ENCODE measurements at regions not wholly inside any gene's neighbourhood (a gene's known extent, or its start where the extent isn't known, plus 50 kb on each side); places are given as distances from the start of the nearest gene placed in this dataset.

DNA sequence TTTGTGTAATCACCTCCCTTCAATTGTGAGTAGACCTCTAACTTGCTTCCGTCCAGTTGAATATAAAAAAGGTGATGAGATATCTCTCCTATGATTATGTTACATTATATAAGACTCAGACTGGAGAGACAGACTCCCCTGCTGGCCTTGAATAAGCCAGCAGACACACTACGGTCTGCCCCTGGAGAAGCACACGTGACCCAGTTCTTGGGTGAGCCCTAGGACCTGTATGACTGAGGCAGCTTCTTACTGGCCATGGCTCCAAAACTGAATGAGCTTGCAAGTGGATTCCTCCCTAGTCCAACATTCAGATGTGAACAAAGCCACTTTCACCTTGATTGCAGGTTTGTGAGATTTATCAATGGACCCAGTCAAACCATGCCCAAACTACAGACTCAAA, 427.9 kb upstream of the DCN start:
- Mint-ChIP-seq H3K27ac (no peak overlapping the region), H3K27me3 (no peaks in the 10 kb centered on the region), H3K4me1 (ENCODE audit: low read depth) (no peaks in the 10 kb centered on the region), H3K9me3 (no peaks in the 10 kb centered on the region), H3K36me3 (ENCODE audit: low read depth) (no peaks in the 10 kb centered on the region), H3K4me3 (no peak overlapping the region)
- intact Hi-C loops (cut with micrococcal nuclease): no loop called here

DNA sequence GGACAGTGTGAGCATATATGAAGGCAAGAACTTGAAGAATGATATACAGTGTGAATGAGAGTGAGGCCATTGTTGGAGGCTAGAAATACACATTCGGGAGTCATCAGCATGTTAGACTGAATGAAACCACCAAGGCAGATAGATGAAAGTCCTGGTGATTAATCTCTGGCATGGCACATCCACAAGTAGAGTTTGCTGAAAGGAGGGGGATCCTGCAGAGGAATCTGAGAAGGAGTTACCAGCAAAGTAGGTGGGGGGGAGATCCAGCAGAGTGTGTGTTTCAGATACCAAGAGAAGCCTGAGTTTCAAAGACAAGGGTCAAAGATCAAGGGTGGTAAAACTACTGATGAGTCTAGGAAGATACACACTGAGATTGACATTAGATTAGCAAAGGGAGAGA, 426.7 kb upstream of the DCN start:
- intact Hi-C loops (cut with micrococcal nuclease): no loop called here
- Mint-ChIP-seq H3K4me1 (ENCODE audit: low read depth) (no peaks in the 10 kb centered on the region), H3K9me3 (no peaks in the 10 kb centered on the region), H3K27ac (no peak overlapping the region), H3K4me3 (no peak overlapping the region), H3K27me3 (no peaks in the 10 kb centered on the region), H3K36me3 (ENCODE audit: low read depth) (no peaks in the 10 kb centered on the region)

DNA sequence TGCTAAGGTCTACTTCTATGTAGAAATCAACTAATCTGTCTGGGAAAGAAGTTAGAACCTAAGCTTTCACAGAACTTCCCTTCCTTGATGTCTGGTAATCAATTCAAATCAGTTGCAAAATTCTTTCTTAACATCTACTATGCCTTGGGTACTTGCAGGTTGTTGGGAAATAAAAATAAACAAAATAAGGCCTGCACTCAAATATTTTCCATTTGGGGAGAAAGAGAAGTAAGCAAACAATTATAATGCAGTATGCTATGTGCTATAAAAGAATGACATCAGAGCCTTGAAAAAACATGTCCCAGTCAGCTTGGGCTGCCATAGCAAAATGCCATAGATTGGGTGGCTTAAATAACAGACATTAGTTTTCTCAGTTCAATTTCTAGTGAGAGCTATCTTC, 425.9 kb upstream of the DCN start:
- no peaks in the 10 kb centered on the region for H3K36me3 Mint-ChIP-seq (ENCODE audit: low read depth)
- H3K27me3 Mint-ChIP-seq: no peaks in the 10 kb centered on the region
- intact Hi-C loops (cut with micrococcal nuclease): no loop called here
- no peaks in the 10 kb centered on the region for H3K9me3 Mint-ChIP-seq
- H3K27ac Mint-ChIP-seq: no peak overlapping the region
- H3K4me1 Mint-ChIP-seq (ENCODE audit: low read depth): no peaks in the 10 kb centered on the region
- H3K4me3 Mint-ChIP-seq: no peak overlapping the region

GRCh38 chr12:91606662-91607377, 424.2 kb upstream of the DCN start:
- intact Hi-C loops (cut with micrococcal nuclease): no loop called here
- H3K4me3 Mint-ChIP-seq: no peak overlapping the region
- H3K9me3 Mint-ChIP-seq: no peaks in the 10 kb centered on the region

GRCh38 chr12:91604897-91605296, 422.3 kb upstream of the DCN start:
- no peaks in the 10 kb centered on the region for H3K36me3 Mint-ChIP-seq (ENCODE audit: low read depth)

More at GRCh38 chr12:91606662-91607377, 424.2 kb upstream of the DCN start:
- H3K4me1 Mint-ChIP-seq (ENCODE audit: low read depth): no peaks in the 10 kb centered on the region
- H3K27ac Mint-ChIP-seq: no peak overlapping the region
- H3K27me3 Mint-ChIP-seq: no peaks in the 10 kb centered on the region
- no peaks in the 10 kb centered on the region for H3K36me3 Mint-ChIP-seq (ENCODE audit: low read depth)

GRCh38 chr12:91603060-91603459, 420.4 kb upstream of the DCN start:
- Mint-ChIP-seq H3K27me3 (no peaks in the 10 kb centered on the region), H3K27ac (no peak overlapping the region), H3K4me3 (no peak overlapping the region), H3K4me1 (ENCODE audit: low read depth) (no peaks in the 10 kb centered on the region), H3K9me3 (peaks cover 17% of the 10 kb centered on the region), H3K36me3 (ENCODE audit: low read depth) (no peaks in the 10 kb centered on the region)
- intact Hi-C loops (cut with micrococcal nuclease): no loop called here

More at GRCh38 chr12:91604897-91605296, 422.3 kb upstream of the DCN start:
- Mint-ChIP-seq H3K4me1 (ENCODE audit: low read depth) (no peaks in the 10 kb centered on the region), H3K9me3 (peaks cover 8% of the 10 kb centered on the region), H3K27ac (no peak overlapping the region), H3K27me3 (no peaks in the 10 kb centered on the region), H3K4me3 (no peak overlapping the region)
- intact Hi-C loops (cut with micrococcal nuclease): no loop called here

GRCh38 chr12:91601054-91601453, 418.4 kb upstream of the DCN start:
- intact Hi-C loops (cut with micrococcal nuclease): no loop called here
- Mint-ChIP-seq H3K27ac (no peak overlapping the region), H3K36me3 (ENCODE audit: low read depth) (no peaks in the 10 kb centered on the region), H3K4me1 (ENCODE audit: low read depth) (no peaks in the 10 kb centered on the region), H3K9me3 (peaks cover 17% of the 10 kb centered on the region), H3K27me3 (no peaks in the 10 kb centered on the region), H3K4me3 (no peak overlapping the region)

DNA sequence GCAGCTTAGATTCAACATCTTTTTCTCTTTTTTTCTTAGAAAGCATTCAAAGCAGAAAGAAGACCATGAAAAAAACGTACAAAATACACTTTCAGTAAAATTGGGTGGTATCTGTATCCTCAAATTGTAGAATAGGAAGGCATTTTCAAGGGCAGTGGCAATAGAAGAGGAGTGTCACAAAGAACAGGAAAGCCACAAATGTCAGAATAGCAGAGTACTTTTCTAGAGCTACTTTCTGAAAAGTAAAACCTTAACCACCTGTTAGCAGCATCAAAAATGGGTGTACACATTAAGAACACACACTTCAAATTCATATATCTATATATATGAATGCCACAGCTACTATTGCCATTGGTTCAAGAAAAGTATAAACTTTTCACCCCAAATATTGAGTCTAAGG, 412.1 kb upstream of the DCN start:
- intact Hi-C loops (cut with micrococcal nuclease): no loop called here
- Mint-ChIP-seq H3K4me1 (ENCODE audit: low read depth) (no peaks in the 10 kb centered on the region), H3K27ac (no peak overlapping the region), H3K9me3 (peaks cover 7% of the 10 kb centered on the region), H3K4me3 (no peak overlapping the region), H3K27me3 (no peaks in the 10 kb centered on the region), H3K36me3 (ENCODE audit: low read depth) (no peaks in the 10 kb centered on the region)

DNA sequence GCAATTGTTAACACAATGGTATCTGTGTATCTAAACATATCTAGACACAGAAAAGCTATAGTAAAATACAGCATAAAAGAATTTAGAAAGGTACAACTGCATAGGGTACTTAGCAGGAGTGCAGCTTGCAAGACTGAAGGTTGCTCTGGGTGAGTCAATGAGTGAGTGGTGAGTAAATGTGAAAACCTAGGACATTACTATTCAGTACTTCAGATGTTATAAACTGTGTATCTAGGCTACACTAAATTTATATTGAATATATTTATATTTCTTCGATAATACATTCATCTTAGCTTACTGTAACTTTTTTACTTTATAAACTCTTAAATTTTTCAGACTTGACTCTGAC, 409.0 kb upstream of the DCN start:
- intact Hi-C loops (cut with micrococcal nuclease): no loop called here
- H3K4me1 Mint-ChIP-seq (ENCODE audit: low read depth): no peaks in the 10 kb centered on the region
- no peak overlapping the region for H3K4me3 Mint-ChIP-seq
- no peaks in the 10 kb centered on the region for H3K36me3 Mint-ChIP-seq (ENCODE audit: low read depth)
- no peaks in the 10 kb centered on the region for H3K9me3 Mint-ChIP-seq
- H3K27ac Mint-ChIP-seq: no peak overlapping the region
- no peaks in the 10 kb centered on the region for H3K27me3 Mint-ChIP-seq

DNA sequence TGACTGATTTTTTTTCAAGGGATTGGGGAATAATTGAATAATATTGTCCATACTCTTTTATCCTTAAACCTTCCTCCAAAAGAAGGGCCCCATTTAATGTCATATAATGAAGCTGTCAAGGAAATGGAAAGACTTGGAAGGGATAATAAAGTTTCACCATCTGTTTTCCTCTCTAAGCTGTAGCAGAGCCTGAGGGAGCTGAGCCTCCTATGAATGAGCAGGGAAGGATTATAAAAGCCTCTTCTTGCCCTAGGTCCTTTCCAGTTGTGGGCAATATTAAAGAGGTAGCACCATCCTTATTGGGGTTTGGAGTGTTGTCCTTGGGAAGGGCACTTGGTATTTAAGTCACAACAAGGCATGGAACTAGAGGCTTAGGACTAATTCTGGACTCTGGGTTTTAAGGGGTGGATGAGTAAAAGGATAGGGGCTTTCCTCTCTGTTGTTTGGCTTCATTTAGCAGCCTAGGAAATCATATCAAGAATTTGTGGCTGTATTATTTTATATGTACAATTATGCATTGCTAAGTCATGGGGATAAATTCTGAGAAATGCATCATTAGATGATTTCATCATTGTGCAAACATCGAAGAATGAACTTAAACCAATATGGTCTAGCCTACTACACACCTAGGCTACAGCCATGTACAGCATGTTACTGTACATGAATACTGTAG, 408.5 kb upstream of the DCN start:
- Mint-ChIP-seq H3K27me3 (no peaks in the 10 kb centered on the region), H3K4me1 (ENCODE audit: low read depth) (no peaks in the 10 kb centered on the region), H3K36me3 (ENCODE audit: low read depth) (no peaks in the 10 kb centered on the region), H3K27ac (no peak overlapping the region), H3K4me3 (no peak overlapping the region), H3K9me3 (no peaks in the 10 kb centered on the region)
- intact Hi-C loops (cut with micrococcal nuclease): no loop called here

GRCh38 chr12:91588874-91589454, 406.3 kb upstream of the DCN start:
- Mint-ChIP-seq H3K9me3 (no peaks in the 10 kb centered on the region), H3K27me3 (no peaks in the 10 kb centered on the region), H3K4me3 (no peak overlapping the region), H3K4me1 (ENCODE audit: low read depth) (no peaks in the 10 kb centered on the region), H3K36me3 (ENCODE audit: low read depth) (no peaks in the 10 kb centered on the region), H3K27ac (no peak overlapping the region)
- intact Hi-C loops (cut with micrococcal nuclease): no loop called here

- no peak overlapping the region for H3K4me3 Mint-ChIP-seq
- H3K27me3 Mint-ChIP-seq: no peaks in the 10 kb centered on the region
- no peaks in the 10 kb centered on the region for H3K36me3 Mint-ChIP-seq (ENCODE audit: low read depth)
- intact Hi-C loops (cut with micrococcal nuclease): no loop called here
- no peaks in the 10 kb centered on the region for H3K9me3 Mint-ChIP-seq
- no peak overlapping the region for H3K27ac Mint-ChIP-seq
- H3K4me1 Mint-ChIP-seq (ENCODE audit: low read depth): no peaks in the 10 kb centered on the region
Observed at GRCh38 chr12:91586015-91586414, 403.4 kb upstream of the DCN start.

DNA sequence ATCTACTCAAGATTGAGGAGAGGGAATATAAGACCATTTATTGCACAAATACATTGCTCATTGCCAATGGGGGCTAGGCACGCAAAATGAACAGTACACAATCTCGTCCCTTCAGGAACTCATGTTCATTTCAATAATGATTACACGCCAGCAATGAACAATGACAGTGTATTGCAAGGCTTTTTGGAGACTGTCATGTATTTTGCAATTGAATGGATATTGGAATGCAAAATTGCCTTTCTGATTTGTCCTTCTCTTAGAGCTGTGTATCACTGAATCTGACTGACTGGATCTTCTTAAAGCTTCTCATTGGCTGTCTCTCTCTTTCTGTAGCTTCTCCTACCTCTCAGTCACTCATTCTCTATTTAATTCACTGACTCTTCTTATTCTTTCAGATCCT, 400.2 kb upstream of the DCN start:
- Mint-ChIP-seq H3K27me3 (no peaks in the 10 kb centered on the region), H3K9me3 (no peaks in the 10 kb centered on the region), H3K36me3 (ENCODE audit: low read depth) (no peaks in the 10 kb centered on the region), H3K27ac (no peak overlapping the region), H3K4me3 (no peak overlapping the region), H3K4me1 (ENCODE audit: low read depth) (no peaks in the 10 kb centered on the region)
- intact Hi-C loops (cut with micrococcal nuclease): no loop called here

- Mint-ChIP-seq H3K4me3 (no peak overlapping the region), H3K27ac (no peak overlapping the region), H3K4me1 (ENCODE audit: low read depth) (no peaks in the 10 kb centered on the region), H3K27me3 (no peaks in the 10 kb centered on the region), H3K36me3 (ENCODE audit: low read depth) (no peaks in the 10 kb centered on the region), H3K9me3 (no peaks in the 10 kb centered on the region)
- intact Hi-C loops (cut with micrococcal nuclease): loop anchor here (10.0 kb wide), 1 partner anchor 995 kb away; no protein-coding TSS in a partner anchor
Observed at GRCh38 chr12:91579516-91580263, 397.1 kb upstream of the DCN start.
